ENCODE measurements at regions not wholly inside any gene's neighbourhood (a gene's known extent, or its start where the extent isn't known, plus 50 kb on each side); places are given as distances from the start of the nearest gene placed in this dataset.

- TF ChIP-seq TAF1 (IDR thresholded peaks at IDR 0.05; ENCODE audit: borderline replicate concordance, insufficient read depth, low read length): no peak
- TF ChIP-seq FOXP2 (optimal IDR thresholded peaks at IDR 0.05; ENCODE audit: borderline replicate concordance, extremely low read depth, extremely low read length, insufficient read depth): no peak
- TF ChIP-seq POLR2AphosphoS5 (IDR thresholded peaks at IDR 0.05; ENCODE audit: low read depth, low read length): no peak
- no peak for TF ChIP-seq SIN3A (IDR thresholded peaks at IDR 0.05; ENCODE audit: borderline replicate concordance, insufficient read depth, low read length)
- TF ChIP-seq, protein P1, sequence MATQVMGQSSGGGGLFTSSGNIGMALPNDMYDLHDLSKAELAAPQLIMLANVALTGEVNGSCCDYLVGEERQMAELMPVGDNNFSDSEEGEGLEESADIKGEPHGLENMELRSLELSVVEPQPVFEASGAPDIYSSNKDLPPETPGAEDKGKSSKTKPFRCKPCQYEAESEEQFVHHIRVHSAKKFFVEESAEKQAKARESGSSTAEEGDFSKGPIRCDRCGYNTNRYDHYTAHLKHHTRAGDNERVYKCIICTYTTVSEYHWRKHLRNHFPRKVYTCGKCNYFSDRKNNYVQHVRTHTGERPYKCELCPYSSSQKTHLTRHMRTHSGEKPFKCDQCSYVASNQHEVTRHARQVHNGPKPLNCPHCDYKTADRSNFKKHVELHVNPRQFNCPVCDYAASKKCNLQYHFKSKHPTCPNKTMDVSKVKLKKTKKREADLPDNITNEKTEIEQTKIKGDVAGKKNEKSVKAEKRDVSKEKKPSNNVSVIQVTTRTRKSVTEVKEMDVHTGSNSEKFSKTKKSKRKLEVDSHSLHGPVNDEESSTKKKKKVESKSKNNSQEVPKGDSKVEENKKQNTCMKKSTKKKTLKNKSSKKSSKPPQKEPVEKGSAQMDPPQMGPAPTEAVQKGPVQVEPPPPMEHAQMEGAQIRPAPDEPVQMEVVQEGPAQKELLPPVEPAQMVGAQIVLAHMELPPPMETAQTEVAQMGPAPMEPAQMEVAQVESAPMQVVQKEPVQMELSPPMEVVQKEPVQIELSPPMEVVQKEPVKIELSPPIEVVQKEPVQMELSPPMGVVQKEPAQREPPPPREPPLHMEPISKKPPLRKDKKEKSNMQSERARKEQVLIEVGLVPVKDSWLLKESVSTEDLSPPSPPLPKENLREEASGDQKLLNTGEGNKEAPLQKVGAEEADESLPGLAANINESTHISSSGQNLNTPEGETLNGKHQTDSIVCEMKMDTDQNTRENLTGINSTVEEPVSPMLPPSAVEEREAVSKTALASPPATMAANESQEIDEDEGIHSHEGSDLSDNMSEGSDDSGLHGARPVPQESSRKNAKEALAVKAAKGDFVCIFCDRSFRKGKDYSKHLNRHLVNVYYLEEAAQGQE (IDR thresholded peaks at IDR 0.05; ENCODE audit: insufficient read depth in 1 of 2, low read depth in 2 of 2, low read length in 2 of 2): no peak
Observed at GRCh38 chr6:119739769-119740168, 390.2 kb upstream of the MAN1A1 start.

All from PFSK-1 (cell line).